BLaER1 (cell line): ENCODE measurements at regions not wholly inside any gene's neighbourhood (a gene's known extent, or its start where the extent isn't known, plus 50 kb on each side); places are given as distances from the start of the nearest gene placed in this dataset.

Source experiments
- H3K27ac ChIP-seq: shearing (Covaris generic); formaldehyde crosslinking; 2 replicates; pipeline ENCODE4 v1.8.1; 2022
- H3K27me3 ChIP-seq: shearing (Covaris generic); formaldehyde crosslinking; 2 replicates; pipeline ENCODE4 v1.8.1; 2022
- H3K36me3 ChIP-seq: shearing (Covaris generic); formaldehyde crosslinking; 2 replicates; pipeline ENCODE4 v1.8.1; 2022
- H3K4me1 ChIP-seq: shearing (Covaris generic); formaldehyde crosslinking; 2 replicates; pipeline ENCODE4 v1.8.1; 2022
- H3K4me2 ChIP-seq: shearing (Covaris generic); formaldehyde crosslinking; 2 replicates; pipeline ENCODE4 v1.8.1; 2022
- H3K4me3 ChIP-seq: shearing (Covaris generic); formaldehyde crosslinking; 2 replicates; pipeline ENCODE4 v1.8.1; 2022
- H3K9ac ChIP-seq: shearing (Covaris generic); formaldehyde crosslinking; 2 replicates; pipeline ENCODE4 v1.8.1; 2022
- H3K9me3 ChIP-seq: shearing (Covaris generic); formaldehyde crosslinking; 2 replicates; pipeline ENCODE4 v1.8.1; 2022
- H4K20me1 ChIP-seq: shearing (Covaris generic); formaldehyde crosslinking; 2 replicates; pipeline ENCODE4 v1.8.1; 2022
- Cebpa-rat ChIP-seq: shearing (Covaris generic); IDR thresholded peaks from 2 replicates; pipeline ENCODE4 v1.8.1; 2022

DNA sequence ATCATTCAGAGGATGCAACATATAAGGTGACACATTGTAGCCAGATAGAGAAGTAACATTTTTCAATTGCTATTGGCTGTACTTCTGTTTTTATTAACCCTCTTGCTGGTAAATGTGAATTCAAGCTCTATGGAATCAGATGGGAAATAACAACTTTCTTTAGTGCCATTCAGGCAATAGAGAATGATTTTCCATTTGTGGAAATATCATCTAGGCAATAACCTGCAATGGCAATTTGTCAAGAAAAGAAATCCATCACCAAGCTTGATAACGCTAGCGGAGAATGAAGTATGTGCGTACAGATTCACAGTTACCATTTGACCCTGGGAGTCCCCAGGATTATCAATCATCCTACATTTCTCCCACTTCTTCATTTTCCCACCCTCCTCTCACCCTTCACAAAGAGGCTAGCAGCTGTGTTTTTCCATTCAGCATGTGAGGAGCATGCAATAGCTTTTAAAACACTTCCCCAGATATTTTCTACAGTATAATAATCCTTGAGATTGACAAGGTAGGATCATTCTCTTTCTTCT lies 569.7 kb upstream of the KLF12 start:
- Histone ChIP-seq H3K9me3 (no peaks in the 10 kb centered on the region), H3K36me3 (no peaks in the 10 kb centered on the region), H4K20me1 (no peaks in the 10 kb centered on the region), H3K4me1 (no peaks in the 10 kb centered on the region), H3K4me2 (no peak overlapping the region), H3K9ac (no peak overlapping the region), H3K27me3 (no peaks in the 10 kb centered on the region), H3K27ac (no peak overlapping the region), H3K4me3 (no peak overlapping the region)
- no peak for TF ChIP-seq Cebpa-rat

DNA sequence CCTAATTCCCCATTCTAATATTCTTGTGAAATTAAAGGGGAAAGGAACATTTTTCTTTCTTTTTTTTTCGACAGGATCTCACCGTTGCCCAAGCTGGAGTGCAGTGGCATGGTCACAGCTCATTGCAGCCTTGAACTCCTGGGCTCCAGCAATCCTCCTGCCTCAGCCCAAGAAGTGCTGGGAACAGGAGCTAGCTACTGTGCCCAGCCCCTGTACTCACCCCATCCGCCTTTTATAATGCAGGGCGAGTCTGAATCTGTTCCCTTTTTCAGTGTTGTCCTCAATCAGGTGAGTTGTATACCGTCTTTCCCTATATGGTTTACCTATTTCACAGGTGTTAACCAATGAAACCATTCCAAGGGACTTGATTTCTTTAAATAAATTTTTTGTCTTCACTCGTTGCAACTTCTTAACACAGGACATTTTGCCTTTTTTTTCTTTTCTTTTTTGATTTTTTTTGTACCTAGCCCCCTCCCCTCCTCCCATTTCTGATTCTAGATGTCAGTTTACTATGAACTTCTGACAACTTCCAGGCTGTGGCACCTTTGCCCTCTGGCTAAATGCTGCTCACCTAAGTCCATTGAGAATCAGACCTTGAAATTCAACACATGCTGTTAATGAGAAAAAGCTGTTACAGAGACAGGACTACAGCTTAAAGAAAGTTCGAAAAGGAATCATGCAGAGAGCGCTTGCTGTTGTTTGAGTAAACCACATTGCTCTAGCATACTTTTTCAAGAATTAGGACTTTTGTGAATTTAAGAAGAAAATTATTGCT lies 562.1 kb upstream of the KLF12 start:
- H3K4me3 ChIP-seq: no peak overlapping the region
- H3K4me2 ChIP-seq: no peak overlapping the region
- H3K9me3 ChIP-seq: no peaks in the 10 kb centered on the region
- H3K4me1 ChIP-seq: no peaks in the 10 kb centered on the region
- no peaks in the 10 kb centered on the region for H3K27me3 ChIP-seq
- H4K20me1 ChIP-seq: no peaks in the 10 kb centered on the region
- H3K36me3 ChIP-seq: no peaks in the 10 kb centered on the region
- no peak for TF ChIP-seq Cebpa-rat
- H3K9ac ChIP-seq: no peak overlapping the region
- H3K27ac ChIP-seq: no peak overlapping the region

DNA sequence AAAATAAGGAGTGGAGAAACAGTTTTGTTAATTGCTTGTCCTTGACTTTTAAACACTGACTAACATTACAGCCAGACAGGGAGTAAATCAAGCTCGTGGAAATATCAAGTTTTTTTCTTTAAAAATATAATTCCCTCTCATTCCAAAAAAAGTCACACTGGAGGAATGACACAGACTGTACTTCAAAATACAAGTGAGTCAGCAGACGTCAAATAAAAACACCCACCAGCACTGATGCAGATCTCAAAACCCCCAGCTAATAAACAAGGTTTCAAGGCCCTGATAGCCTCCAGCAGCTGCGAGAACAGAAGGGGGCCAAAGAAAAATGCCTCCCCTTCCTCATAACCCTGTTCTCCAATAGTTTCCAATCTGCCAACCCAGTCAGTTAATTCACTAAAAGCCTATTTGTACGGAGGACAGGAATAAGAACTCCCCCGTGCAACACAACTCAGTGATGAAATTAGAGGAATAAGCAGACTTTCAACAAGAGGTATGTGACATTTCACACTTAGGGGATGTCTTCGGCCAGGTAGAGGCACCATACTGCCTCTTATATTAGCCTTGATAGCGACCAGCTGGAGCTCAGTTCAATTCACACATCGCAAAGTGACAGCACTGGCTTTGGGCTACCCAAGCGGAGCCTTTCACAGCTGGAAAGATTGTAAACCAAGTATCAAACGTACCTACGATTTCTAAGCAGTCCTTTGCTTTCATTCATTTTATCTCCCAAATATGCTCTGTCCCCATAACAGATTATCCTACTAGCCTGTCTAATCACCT lies 561.0 kb upstream of the KLF12 start:
- Histone ChIP-seq H3K9me3 (no peaks in the 10 kb centered on the region), H3K4me2 (no peak overlapping the region), H3K9ac (no peak overlapping the region)

DNA sequence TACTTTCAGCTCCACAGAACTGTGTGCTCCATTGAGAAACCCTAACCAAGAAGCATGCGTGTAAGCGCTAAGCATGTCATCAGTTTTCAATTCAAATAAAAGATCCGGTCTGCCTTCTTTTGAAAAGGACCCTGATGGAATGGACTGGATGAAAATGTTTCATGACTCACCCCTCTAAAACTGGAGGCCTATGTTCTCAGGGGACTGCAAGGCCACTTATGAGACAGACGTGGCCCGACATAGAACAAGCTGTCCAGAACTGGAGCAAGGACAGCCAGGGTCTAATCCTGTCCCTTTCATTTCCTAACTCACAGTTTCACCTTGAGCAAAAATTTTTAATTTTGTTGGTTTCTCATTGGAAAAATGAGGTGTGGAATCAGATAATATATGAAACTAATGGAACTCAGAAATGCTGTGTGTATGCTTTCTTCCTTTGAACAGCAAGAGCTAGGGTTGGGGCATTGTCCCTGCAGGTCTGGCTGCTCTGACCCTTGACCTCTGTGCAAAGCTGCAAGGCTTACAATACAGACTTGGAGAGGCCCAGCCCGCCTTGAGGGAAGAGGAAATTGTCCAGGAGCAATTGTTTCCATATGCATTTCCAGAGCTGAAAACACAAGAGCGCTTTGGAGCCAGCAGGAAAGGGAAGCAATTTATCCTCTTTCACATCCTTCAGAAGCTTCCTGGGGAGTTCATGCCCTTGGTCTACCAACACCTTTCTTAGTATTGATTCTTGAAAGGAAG lies 553.4 kb upstream of the KLF12 start:
- H3K27me3 ChIP-seq: no peaks in the 10 kb centered on the region
- no peak overlapping the region for H3K4me3 ChIP-seq
- H3K36me3 ChIP-seq: no peaks in the 10 kb centered on the region
- H3K4me2 ChIP-seq: no peak overlapping the region
- H3K4me1 ChIP-seq: no peaks in the 10 kb centered on the region
- no peak for TF ChIP-seq Cebpa-rat
- H3K9ac ChIP-seq: no peak overlapping the region
- H3K9me3 ChIP-seq: no peaks in the 10 kb centered on the region
- H4K20me1 ChIP-seq: no peaks in the 10 kb centered on the region
- no peak overlapping the region for H3K27ac ChIP-seq

More for the DNA sequence above, 561.0 kb upstream of the KLF12 start:
- H3K4me3 ChIP-seq: no peak overlapping the region
- no peaks in the 10 kb centered on the region for H3K36me3 ChIP-seq
- H3K4me1 ChIP-seq: no peaks in the 10 kb centered on the region
- no peak for TF ChIP-seq Cebpa-rat
- no peaks in the 10 kb centered on the region for H3K27me3 ChIP-seq
- no peaks in the 10 kb centered on the region for H4K20me1 ChIP-seq
- no peak overlapping the region for H3K27ac ChIP-seq

DNA sequence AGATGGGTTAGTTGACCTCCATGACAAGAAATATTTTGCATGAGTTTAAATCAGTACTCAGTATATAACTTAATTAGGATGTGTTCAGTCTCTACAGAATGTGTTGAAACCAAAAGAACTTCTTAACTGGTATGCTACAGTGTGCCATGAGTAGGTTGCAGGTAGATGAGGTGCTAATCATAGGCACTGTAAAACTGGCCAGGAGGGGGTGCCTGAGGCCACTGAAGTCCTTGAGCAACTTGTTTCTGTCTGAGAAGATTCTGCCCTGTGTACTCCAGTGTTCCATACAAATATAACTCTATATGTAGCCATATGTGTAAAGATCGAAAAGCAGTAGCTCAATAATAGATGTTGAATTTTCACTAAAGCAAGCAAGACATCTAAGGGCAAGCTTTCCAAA lies 549.2 kb upstream of the KLF12 start:
- H3K4me1 ChIP-seq: no peaks in the 10 kb centered on the region

DNA sequence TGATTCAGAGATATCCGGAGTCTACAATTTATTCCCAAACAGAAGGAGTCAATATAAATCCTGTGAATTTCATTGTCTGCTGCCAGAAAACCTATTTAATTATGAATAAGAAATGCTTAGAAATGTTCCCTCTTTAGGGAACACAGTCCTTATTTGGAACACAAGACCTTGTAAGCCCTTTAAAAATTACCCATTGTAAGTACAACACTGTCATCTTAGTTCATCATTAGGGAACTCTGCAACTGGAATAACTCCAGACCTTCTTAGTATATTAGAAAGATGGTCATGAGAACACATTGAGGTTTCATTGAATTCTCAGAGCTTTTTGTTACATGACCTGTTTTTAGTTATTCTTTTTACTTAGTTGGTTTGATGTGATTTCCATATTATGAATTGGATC lies 548.5 kb upstream of the KLF12 start:
- Histone ChIP-seq H3K36me3 (no peaks in the 10 kb centered on the region), H3K4me3 (no peak overlapping the region), H3K9ac (no peak overlapping the region), H3K4me1 (no peaks in the 10 kb centered on the region), H3K27ac (no peak overlapping the region), H4K20me1 (no peaks in the 10 kb centered on the region), H3K27me3 (no peaks in the 10 kb centered on the region), H3K4me2 (no peak overlapping the region), H3K9me3 (no peaks in the 10 kb centered on the region)
- TF ChIP-seq Cebpa-rat: no peak

More for the DNA sequence above, 549.2 kb upstream of the KLF12 start:
- H3K9me3 ChIP-seq: no peaks in the 10 kb centered on the region
- H3K36me3 ChIP-seq: no peaks in the 10 kb centered on the region
- H3K27me3 ChIP-seq: no peaks in the 10 kb centered on the region
- TF ChIP-seq Cebpa-rat: no peak
- H3K27ac ChIP-seq: no peak overlapping the region
- no peak overlapping the region for H3K9ac ChIP-seq
- H3K4me2 ChIP-seq: no peak overlapping the region
- no peak overlapping the region for H3K4me3 ChIP-seq
- H4K20me1 ChIP-seq: no peaks in the 10 kb centered on the region

DNA sequence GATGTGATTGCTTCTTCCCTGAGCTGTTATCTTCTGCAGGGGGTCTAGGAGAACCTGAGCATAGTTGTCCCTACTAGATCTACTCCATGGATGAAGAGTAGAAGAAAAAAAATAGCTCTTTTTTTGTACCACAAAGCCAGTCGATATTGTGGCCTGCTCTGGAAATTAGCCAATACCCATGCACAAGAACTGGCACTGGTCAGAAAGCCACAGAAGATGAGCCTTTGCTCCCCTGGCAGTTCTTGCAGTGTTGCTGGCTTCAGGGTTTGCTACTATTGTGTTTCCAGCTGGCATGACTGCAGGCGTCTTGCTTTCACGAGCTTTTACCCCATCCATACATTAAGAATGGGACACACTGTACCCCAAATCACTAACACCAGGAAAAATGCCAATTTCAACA lies 547.7 kb upstream of the KLF12 start:
- H3K4me1 ChIP-seq: no peaks in the 10 kb centered on the region
- no peaks in the 10 kb centered on the region for H3K36me3 ChIP-seq
- H3K4me2 ChIP-seq: no peak overlapping the region
- no peaks in the 10 kb centered on the region for H3K9me3 ChIP-seq
- no peak overlapping the region for H3K9ac ChIP-seq
- no peaks in the 10 kb centered on the region for H3K27me3 ChIP-seq
- no peaks in the 10 kb centered on the region for H4K20me1 ChIP-seq
- no peak overlapping the region for H3K4me3 ChIP-seq
- TF ChIP-seq Cebpa-rat: no peak
- no peak overlapping the region for H3K27ac ChIP-seq

DNA sequence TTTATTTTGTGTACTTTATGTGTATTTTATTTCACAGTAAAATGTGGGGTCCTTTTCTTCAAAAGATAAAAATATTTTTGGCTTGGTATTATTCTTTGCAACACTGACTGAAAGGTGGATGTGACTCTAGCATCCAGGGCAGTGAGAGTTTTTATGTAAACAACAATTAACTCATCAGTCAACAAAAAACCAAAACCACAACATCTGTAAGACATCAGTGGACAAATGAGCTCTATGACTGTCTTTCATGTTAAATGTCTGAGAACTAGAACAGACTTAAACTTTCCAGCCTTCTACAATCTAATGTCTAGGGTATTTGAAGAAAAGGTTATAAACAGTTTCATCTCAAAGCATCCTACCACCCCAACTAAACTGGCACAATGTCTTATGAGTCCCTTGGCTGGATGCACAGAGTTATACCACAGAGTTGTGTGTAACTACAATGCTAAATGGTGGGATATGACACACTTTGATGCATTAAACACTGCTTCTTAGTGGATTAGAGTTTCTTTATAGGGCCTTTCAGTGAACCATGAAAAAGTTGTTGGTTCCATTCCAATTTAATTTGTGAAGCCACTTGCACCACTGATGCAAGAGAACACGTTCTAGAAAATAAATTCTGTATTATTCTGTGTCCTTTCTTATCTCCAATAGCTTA lies 544.2 kb upstream of the KLF12 start:
- Histone ChIP-seq H3K4me2 (no peak overlapping the region), H3K27me3 (no peaks in the 10 kb centered on the region), H3K4me3 (no peak overlapping the region), H4K20me1 (no peaks in the 10 kb centered on the region), H3K36me3 (no peaks in the 10 kb centered on the region), H3K27ac (no peak overlapping the region), H3K4me1 (no peaks in the 10 kb centered on the region), H3K9ac (no peak overlapping the region), H3K9me3 (no peaks in the 10 kb centered on the region)
- no peak for TF ChIP-seq Cebpa-rat

DNA sequence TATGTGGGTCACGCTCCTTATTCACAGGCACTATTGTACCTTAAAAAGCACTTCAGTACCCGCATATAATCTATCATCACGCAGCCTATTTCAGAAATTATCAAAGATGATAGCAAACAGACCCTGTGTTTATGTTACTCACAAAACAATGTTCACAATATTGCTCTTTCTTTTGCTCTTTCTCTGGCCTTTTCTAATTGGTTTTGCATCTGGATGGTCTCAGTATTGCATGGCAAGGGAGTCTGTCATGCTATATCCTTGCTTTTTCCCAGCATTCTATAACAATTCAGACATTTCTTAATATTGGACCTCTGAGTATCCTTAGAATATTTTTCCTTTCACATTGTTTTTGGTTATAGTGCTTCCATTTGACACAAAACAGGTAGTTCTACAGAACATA lies 541.8 kb upstream of the KLF12 start:
- no peak overlapping the region for H3K27ac ChIP-seq
- no peaks in the 10 kb centered on the region for H3K9me3 ChIP-seq
- no peak for TF ChIP-seq Cebpa-rat
- H4K20me1 ChIP-seq: no peaks in the 10 kb centered on the region
- H3K4me3 ChIP-seq: no peak overlapping the region
- no peak overlapping the region for H3K4me2 ChIP-seq
- H3K9ac ChIP-seq: no peak overlapping the region
- H3K36me3 ChIP-seq: no peaks in the 10 kb centered on the region
- H3K27me3 ChIP-seq: no peaks in the 10 kb centered on the region
- no peaks in the 10 kb centered on the region for H3K4me1 ChIP-seq
